ENCODE measurements at regions not wholly inside any gene's neighbourhood (a gene's known extent, or its start where the extent isn't known, plus 50 kb on each side); places are given as distances from the start of the nearest gene placed in this dataset.

GRCh38 chr2:203806761-203807160, 60.8 kb upstream of the CTLA4 start:
- ChIA-PET CTCF (interaction anchor here (0.9 kb wide), 1 partner anchor 8 kb away, joined by 4 read pairs; no protein-coding TSS in a partner anchor), POLR2A (no interaction called here)
- Histone ChIP-seq H3K27ac (ENCODE audit: insufficient read depth in 1 of 2, low read depth in 1 of 2, low read length in 2 of 2, poor library complexity in 1 of 2, severe bottlenecking in 2 of 2) (no peak overlapping the region), H3K4me1 (ENCODE audit: control extremely low read depth in 1 of 4, control insufficient read depth in 4 of 4, insufficient read depth in 4 of 4, low read length in 3 of 4) (peaks cover 0 to 11% (median 3%) of the 10 kb centered on the region in 4 experiments), H3K36me3 (ENCODE audit: control insufficient read depth in 4 of 4, insufficient read depth in 4 of 4, low read length in 3 of 4) (no peaks in the 10 kb centered on the region), H3K4me3 (ENCODE audit: control insufficient read depth in 1 of 7, extremely low read depth in 1 of 7, insufficient read depth in 4 of 7, low read depth in 2 of 7, low read length in 6 of 7) (no peak overlapping the region), H3K27me3 (replicated peaks in 2 of 5; ENCODE audit: control insufficient read depth in 4 of 5, insufficient read depth in 5 of 5, low read length in 4 of 5) (peaks cover 0 to 2% (median 0%) of the 10 kb centered on the region in 5 experiments), H3K9me3 (ENCODE audit: control extremely low read depth in 1 of 5, control insufficient read depth in 4 of 5, insufficient read depth in 2 of 5, low read depth in 1 of 5, low read length in 4 of 5) (peaks cover 0 to 11% (median 0%) of the 10 kb centered on the region in 5 experiments)
- 100% methylated on average over 1 of the region's 1 CpG for WGBS (ENCODE audit: insufficient coverage)
- no peak for DNase-seq

DNA sequence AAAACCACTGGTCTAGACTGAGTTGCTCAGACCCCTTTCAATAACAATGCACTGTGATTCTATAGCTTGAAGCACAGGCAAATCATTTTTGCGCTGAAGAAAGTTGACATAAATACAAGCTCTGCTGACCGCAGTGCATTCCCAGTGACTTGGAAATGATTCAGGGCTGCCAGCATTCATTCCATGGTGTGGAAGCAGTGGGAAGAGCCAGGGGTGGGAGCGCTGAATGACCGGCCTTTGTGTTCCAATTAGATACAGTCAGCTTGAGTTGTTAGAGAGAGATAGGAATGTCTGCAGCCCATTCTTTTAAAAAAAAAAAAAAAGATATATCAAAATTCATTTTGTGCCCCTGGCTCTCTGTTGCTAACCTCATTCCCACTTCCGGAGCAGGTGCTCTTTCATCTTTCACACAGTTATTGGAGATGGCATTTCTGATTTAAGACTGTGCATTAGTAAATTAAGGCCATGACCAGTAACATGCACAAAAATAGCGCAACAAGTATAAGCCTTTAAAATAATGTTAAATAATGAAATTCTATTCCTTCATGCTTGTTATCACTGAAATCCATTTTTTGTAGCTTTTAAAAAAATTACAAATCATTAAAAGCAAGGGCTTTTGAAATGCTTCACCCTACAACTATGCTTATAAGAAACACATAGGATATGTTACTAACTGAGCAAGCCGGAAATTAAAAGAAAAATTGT, 59.4 kb upstream of the CTLA4 start:
- Histone ChIP-seq H3K9me3 (ENCODE audit: control extremely low read depth in 1 of 5, control insufficient read depth in 4 of 5, insufficient read depth in 2 of 5, low read depth in 1 of 5, low read length in 4 of 5) (peaks cover 0 to 11% (median 0%) of the 10 kb centered on the region in 5 experiments), H3K4me3 (ENCODE audit: control insufficient read depth in 1 of 7, extremely low read depth in 1 of 7, insufficient read depth in 4 of 7, low read depth in 2 of 7, low read length in 6 of 7) (no peak overlapping the region), H3K27ac (ENCODE audit: insufficient read depth in 1 of 2, low read depth in 1 of 2, low read length in 2 of 2, poor library complexity in 1 of 2, severe bottlenecking in 2 of 2) (no peak overlapping the region), H3K27me3 (replicated peaks in 2 of 5; ENCODE audit: control insufficient read depth in 4 of 5, insufficient read depth in 5 of 5, low read length in 4 of 5) (no peaks in the 10 kb centered on the region), H3K4me1 (ENCODE audit: control extremely low read depth in 1 of 4, control insufficient read depth in 4 of 4, insufficient read depth in 4 of 4, low read length in 3 of 4) (peaks cover 0 to 18% (median 5%) of the 10 kb centered on the region in 4 experiments), H3K36me3 (ENCODE audit: control insufficient read depth in 4 of 4, insufficient read depth in 4 of 4, low read length in 3 of 4) (no peaks in the 10 kb centered on the region)
- ChIA-PET CTCF (interaction anchor here (0.7 to 1.5 kb wide), 2 partner anchors 311 to 324 kb away, joined by 3 to 4 read pairs; no protein-coding TSS in a partner anchor), POLR2A (no interaction called here)
- WGBS (ENCODE audit: insufficient coverage): 100% methylated on average over 2 of the region's 7 CpGs
- DNase-seq: no peak

DNA sequence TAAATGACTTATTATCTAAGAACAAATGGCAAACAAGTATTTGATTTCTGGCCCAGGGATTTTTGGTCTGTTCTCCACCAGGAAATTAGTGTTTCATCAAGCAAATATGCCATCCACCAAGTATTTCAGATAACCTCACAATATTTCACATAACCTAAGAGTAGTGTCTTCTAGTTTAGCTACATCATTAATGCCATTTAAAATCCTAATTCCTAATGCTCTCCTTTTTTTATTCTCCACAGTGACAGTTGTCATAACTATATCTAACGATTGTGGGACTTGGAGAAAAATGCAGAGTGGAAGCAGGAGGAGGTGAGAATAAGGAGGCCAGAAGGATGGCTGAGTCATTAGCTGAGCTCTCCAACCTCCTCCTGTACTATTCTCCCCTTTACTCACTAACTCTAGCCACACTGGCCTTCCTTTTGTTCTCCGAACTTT, 58.5 kb upstream of the CTLA4 start:
- Histone ChIP-seq H3K27ac (ENCODE audit: insufficient read depth in 1 of 2, low read depth in 1 of 2, low read length in 2 of 2, poor library complexity in 1 of 2, severe bottlenecking in 2 of 2) (no peak overlapping the region), H3K27me3 (replicated peaks in 2 of 5; ENCODE audit: control insufficient read depth in 4 of 5, insufficient read depth in 5 of 5, low read length in 4 of 5) (no peaks in the 10 kb centered on the region), H3K4me3 (ENCODE audit: control insufficient read depth in 1 of 7, extremely low read depth in 1 of 7, insufficient read depth in 4 of 7, low read depth in 2 of 7, low read length in 6 of 7) (no peak overlapping the region), H3K9me3 (ENCODE audit: control extremely low read depth in 1 of 5, control insufficient read depth in 4 of 5, insufficient read depth in 2 of 5, low read depth in 1 of 5, low read length in 4 of 5) (peaks cover 0 to 11% (median 0%) of the 10 kb centered on the region in 5 experiments), H3K36me3 (ENCODE audit: control insufficient read depth in 4 of 4, insufficient read depth in 4 of 4, low read length in 3 of 4) (no peaks in the 10 kb centered on the region), H3K4me1 (ENCODE audit: control extremely low read depth in 1 of 4, control insufficient read depth in 4 of 4, insufficient read depth in 4 of 4, low read length in 3 of 4) (peaks cover 0 to 16% (median 5%) of the 10 kb centered on the region in 4 experiments)
- DNase-seq: no peak
- 94% methylated on average over 1 of the region's 2 CpGs for WGBS (ENCODE audit: insufficient coverage)
- CTCF ChIA-PET: interaction anchor here (1.5 to 1.8 kb wide), 3 partner anchors 323 to 325 kb away, joined by 4 to 7 read pairs (median 5); no protein-coding TSS in a partner anchor
- POLR2A ChIA-PET: no interaction called here

- H3K36me3 ChIP-seq (ENCODE audit: control insufficient read depth in 4 of 4, insufficient read depth in 4 of 4, low read length in 3 of 4): no peaks in the 10 kb centered on the region
- no peaks in the 10 kb centered on the region for H3K27me3 ChIP-seq (replicated peaks in 2 of 5; ENCODE audit: control insufficient read depth in 4 of 5, insufficient read depth in 5 of 5, low read length in 4 of 5)
- 100% methylated on average over 1 of the region's 3 CpGs for WGBS (ENCODE audit: insufficient coverage)
- H3K27ac ChIP-seq (ENCODE audit: insufficient read depth in 1 of 2, low read depth in 1 of 2, low read length in 2 of 2, poor library complexity in 1 of 2, severe bottlenecking in 2 of 2): no peak overlapping the region
- no peak for DNase-seq
- H3K9me3 ChIP-seq (ENCODE audit: control extremely low read depth in 1 of 5, control insufficient read depth in 4 of 5, insufficient read depth in 2 of 5, low read depth in 1 of 5, low read length in 4 of 5): peaks cover 0 to 11% (median 0%) of the 10 kb centered on the region in 5 experiments
- peaks cover 0 to 11% (median 6%) of the 10 kb centered on the region in 4 experiments for H3K4me1 ChIP-seq (ENCODE audit: control extremely low read depth in 1 of 4, control insufficient read depth in 4 of 4, insufficient read depth in 4 of 4, low read length in 3 of 4)
- ChIA-PET CTCF (interaction anchor here (1.8 kb wide), 2 partner anchors 324 to 325 kb away, joined by 5 to 7 read pairs; no protein-coding TSS in a partner anchor), POLR2A (no interaction called here)
- no peak overlapping the region for H3K4me3 ChIP-seq (ENCODE audit: control insufficient read depth in 1 of 7, extremely low read depth in 1 of 7, insufficient read depth in 4 of 7, low read depth in 2 of 7, low read length in 6 of 7)
Measured at GRCh38 chr2:203809991-203810510, 57.5 kb upstream of the CTLA4 start.

- Histone ChIP-seq H3K27ac (ENCODE audit: insufficient read depth in 1 of 2, low read depth in 1 of 2, low read length in 2 of 2, poor library complexity in 1 of 2, severe bottlenecking in 2 of 2) (no peak overlapping the region), H3K9me3 (ENCODE audit: control extremely low read depth in 1 of 5, control insufficient read depth in 4 of 5, insufficient read depth in 2 of 5, low read depth in 1 of 5, low read length in 4 of 5) (no peaks in the 10 kb centered on the region), H3K4me1 (ENCODE audit: control extremely low read depth in 1 of 4, control insufficient read depth in 4 of 4, insufficient read depth in 4 of 4, low read length in 3 of 4) (peaks cover 0 to 11% (median 7%) of the 10 kb centered on the region in 4 experiments), H3K4me3 (ENCODE audit: control insufficient read depth in 1 of 7, extremely low read depth in 1 of 7, insufficient read depth in 4 of 7, low read depth in 2 of 7, low read length in 6 of 7) (peak overlapping the region in 1 of 7 experiments; percentile 16), H3K27me3 (replicated peaks in 2 of 5; ENCODE audit: control insufficient read depth in 4 of 5, insufficient read depth in 5 of 5, low read length in 4 of 5) (peaks cover 0 to 6% (median 0%) of the 10 kb centered on the region in 5 experiments), H3K36me3 (ENCODE audit: control insufficient read depth in 4 of 4, insufficient read depth in 4 of 4, low read length in 3 of 4) (no peaks in the 10 kb centered on the region)
- ChIA-PET POLR2A (no interaction called here), CTCF (interaction anchor here (1.4 to 9.5 kb wide), 3 partner anchors 326 to 358 kb away, joined by 3 to 110 read pairs (median 14); no protein-coding TSS in a partner anchor)
- 71% methylated on average over 8 of the region's 9 CpGs for WGBS (ENCODE audit: insufficient coverage)
- DNase-seq: peak; percentile 35 to 88 (median 83)
Measured at GRCh38 chr2:203811491-203812221, 55.9 kb upstream of the CTLA4 start.

DNA sequence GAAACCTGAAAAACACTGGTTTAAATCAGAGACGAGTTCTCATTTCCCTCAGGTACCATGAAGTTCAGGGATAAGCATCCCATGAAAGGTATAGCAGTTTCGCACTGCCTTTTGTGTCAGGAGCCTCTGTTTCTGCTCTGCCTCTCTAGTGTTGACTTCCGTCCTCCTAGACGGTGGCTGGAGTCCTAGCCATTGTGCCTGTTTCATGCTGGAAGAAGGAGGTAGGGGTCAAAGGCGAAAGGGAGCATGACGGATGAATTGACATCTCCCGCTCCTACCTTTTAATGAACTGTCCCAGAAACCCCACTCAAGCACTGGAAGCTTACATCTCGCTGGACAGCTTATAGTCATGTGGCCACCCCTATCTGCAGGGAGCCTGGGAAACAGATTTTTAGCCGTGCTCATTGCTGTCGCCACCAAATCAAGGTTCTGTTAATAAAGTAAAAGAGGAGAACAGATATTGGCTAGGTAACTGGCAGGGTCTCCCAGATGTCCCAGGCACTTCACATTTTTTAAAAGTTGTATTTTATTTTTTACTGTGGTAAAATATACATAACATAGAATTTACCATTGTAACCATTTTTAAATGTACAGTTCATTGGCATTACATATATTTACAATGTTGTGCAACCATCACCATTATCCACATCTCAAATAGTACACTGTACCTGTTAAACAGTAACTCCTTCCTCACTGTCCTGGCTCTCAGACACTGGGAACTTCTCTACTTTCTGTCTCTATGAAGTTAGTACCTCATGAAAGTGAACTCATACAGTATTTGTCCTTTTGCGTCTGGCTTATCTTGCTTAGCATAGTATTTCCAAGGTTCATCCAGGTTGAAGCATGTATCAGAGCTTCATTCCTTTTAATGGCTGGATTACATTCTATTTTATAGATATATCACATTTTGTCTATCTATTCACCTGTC, 55.0 kb upstream of the CTLA4 start:
- Histone ChIP-seq H3K27me3 (replicated peaks in 2 of 5; ENCODE audit: control insufficient read depth in 4 of 5, insufficient read depth in 5 of 5, low read length in 4 of 5) (peaks cover 0 to 6% (median 0%) of the 10 kb centered on the region in 5 experiments), H3K4me1 (ENCODE audit: control extremely low read depth in 1 of 4, control insufficient read depth in 4 of 4, insufficient read depth in 4 of 4, low read length in 3 of 4) (peaks cover 0 to 11% (median 7%) of the 10 kb centered on the region in 4 experiments), H3K27ac (ENCODE audit: insufficient read depth in 1 of 2, low read depth in 1 of 2, low read length in 2 of 2, poor library complexity in 1 of 2, severe bottlenecking in 2 of 2) (no peak overlapping the region), H3K4me3 (ENCODE audit: control insufficient read depth in 1 of 7, extremely low read depth in 1 of 7, insufficient read depth in 4 of 7, low read depth in 2 of 7, low read length in 6 of 7) (no peak overlapping the region), H3K36me3 (ENCODE audit: control insufficient read depth in 4 of 4, insufficient read depth in 4 of 4, low read length in 3 of 4) (no peaks in the 10 kb centered on the region), H3K9me3 (ENCODE audit: control extremely low read depth in 1 of 5, control insufficient read depth in 4 of 5, insufficient read depth in 2 of 5, low read depth in 1 of 5, low read length in 4 of 5) (no peaks in the 10 kb centered on the region)
- WGBS (ENCODE audit: insufficient coverage): 73% methylated on average over 7 of the region's 11 CpGs
- ChIA-PET POLR2A (no interaction called here), CTCF (interaction anchor here (0.8 to 9.5 kb wide), 7 partner anchors 200 to 587 kb away, joined by 3 to 110 read pairs (median 4); no protein-coding TSS in a partner anchor)
- no peak for DNase-seq

Measured in common myeloid progenitor, CD34-positive (primary cell).